Endothelial cell (in vitro differentiated cells): ENCODE measurements at regions not wholly inside any gene's neighbourhood (a gene's known extent, or its start where the extent isn't known, plus 50 kb on each side); places are given as distances from the start of the nearest gene placed in this dataset.

Source experiments
- DNase-seq: peaks from one replicate; pipeline ENCODE4 v3.0.0; 2021; ENCODE audit warnings: low spot score
- H3K27ac Mint-ChIP-seq: one replicate; pipeline ENCODE4 v1.8.0; 2021; ENCODE audit warnings: mixed read lengths, inconsistent platforms; ENCODE audit not compliant: unreplicated experiment
- H3K27me3 Mint-ChIP-seq: one replicate; pipeline ENCODE4 v1.8.0; 2021; ENCODE audit warnings: mild to moderate bottlenecking, moderate library complexity, mixed read lengths, inconsistent platforms; ENCODE audit not compliant: unreplicated experiment
- H3K36me3 Mint-ChIP-seq: one replicate; pipeline ENCODE4 v1.8.0; 2021; ENCODE audit warnings: mild to moderate bottlenecking, low read depth, mixed read lengths, inconsistent platforms; ENCODE audit not compliant: unreplicated experiment
- H3K4me1 Mint-ChIP-seq: one replicate; pipeline ENCODE4 v1.8.0; 2021; ENCODE audit warnings: mild to moderate bottlenecking, mixed read lengths, inconsistent platforms; ENCODE audit not compliant: unreplicated experiment
- H3K4me3 Mint-ChIP-seq: one replicate; pipeline ENCODE4 v1.8.0; 2021; ENCODE audit warnings: mild to moderate bottlenecking, mixed read lengths, inconsistent platforms; ENCODE audit not compliant: unreplicated experiment
- H3K9me3 Mint-ChIP-seq: one replicate; pipeline ENCODE4 v1.8.0; 2021; ENCODE audit warnings: mixed read lengths, inconsistent platforms; ENCODE audit not compliant: unreplicated experiment
- TF ChIP-seq, protein P1 (sequence below): fragments of 200-600 bp; sonication (generic); IDR thresholded peaks from one replicate; pipeline ENCODE4 v1.5.0; 2021; ENCODE audit warnings: antibody characterized with exemption; ENCODE audit not compliant: unreplicated experiment

GRCh38 chr2:172162739-172163336 is 60.1 kb upstream of the DLX2 start:
- no peak overlapping the region for H3K4me3 Mint-ChIP-seq
- TF ChIP-seq, protein P1, sequence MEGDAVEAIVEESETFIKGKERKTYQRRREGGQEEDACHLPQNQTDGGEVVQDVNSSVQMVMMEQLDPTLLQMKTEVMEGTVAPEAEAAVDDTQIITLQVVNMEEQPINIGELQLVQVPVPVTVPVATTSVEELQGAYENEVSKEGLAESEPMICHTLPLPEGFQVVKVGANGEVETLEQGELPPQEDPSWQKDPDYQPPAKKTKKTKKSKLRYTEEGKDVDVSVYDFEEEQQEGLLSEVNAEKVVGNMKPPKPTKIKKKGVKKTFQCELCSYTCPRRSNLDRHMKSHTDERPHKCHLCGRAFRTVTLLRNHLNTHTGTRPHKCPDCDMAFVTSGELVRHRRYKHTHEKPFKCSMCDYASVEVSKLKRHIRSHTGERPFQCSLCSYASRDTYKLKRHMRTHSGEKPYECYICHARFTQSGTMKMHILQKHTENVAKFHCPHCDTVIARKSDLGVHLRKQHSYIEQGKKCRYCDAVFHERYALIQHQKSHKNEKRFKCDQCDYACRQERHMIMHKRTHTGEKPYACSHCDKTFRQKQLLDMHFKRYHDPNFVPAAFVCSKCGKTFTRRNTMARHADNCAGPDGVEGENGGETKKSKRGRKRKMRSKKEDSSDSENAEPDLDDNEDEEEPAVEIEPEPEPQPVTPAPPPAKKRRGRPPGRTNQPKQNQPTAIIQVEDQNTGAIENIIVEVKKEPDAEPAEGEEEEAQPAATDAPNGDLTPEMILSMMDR: no peak
- DNase-seq: no peak
- no peaks in the 10 kb centered on the region for H3K9me3 Mint-ChIP-seq
- no peaks in the 10 kb centered on the region for H3K4me1 Mint-ChIP-seq
- H3K27ac Mint-ChIP-seq: no peak overlapping the region
- peaks cover 4% of the 10 kb centered on the region for H3K36me3 Mint-ChIP-seq
- H3K27me3 Mint-ChIP-seq: peaks cover 5% of the 10 kb centered on the region

DNA sequence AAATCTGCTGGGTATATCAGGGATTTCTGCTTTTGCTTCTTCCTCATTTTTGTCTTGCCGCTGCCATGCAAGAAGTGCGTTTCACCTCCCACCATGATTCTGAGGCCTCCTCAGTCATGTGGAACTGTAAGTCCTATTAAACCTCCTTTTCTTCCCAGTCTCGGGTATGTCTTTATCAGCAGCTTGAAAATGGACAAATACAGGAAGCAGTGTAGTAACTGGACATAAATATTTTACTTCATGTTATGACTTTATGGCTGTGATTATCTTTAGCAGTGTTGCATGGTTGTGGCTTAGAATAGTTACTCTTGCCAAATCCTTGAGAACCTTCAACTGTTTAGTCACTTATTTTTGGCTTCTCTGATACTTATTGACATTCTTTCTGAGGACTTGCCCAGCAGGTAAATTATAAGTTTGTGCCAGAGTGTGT is 66.2 kb upstream of the DLX2 start:
- TF ChIP-seq, protein P1: no peak
- H3K4me1 Mint-ChIP-seq: no peaks in the 10 kb centered on the region
- no peaks in the 10 kb centered on the region for H3K27me3 Mint-ChIP-seq
- no peaks in the 10 kb centered on the region for H3K9me3 Mint-ChIP-seq
- H3K36me3 Mint-ChIP-seq: no peaks in the 10 kb centered on the region
- H3K4me3 Mint-ChIP-seq: no peak overlapping the region
- no peak for DNase-seq
- no peak overlapping the region for H3K27ac Mint-ChIP-seq

DNA sequence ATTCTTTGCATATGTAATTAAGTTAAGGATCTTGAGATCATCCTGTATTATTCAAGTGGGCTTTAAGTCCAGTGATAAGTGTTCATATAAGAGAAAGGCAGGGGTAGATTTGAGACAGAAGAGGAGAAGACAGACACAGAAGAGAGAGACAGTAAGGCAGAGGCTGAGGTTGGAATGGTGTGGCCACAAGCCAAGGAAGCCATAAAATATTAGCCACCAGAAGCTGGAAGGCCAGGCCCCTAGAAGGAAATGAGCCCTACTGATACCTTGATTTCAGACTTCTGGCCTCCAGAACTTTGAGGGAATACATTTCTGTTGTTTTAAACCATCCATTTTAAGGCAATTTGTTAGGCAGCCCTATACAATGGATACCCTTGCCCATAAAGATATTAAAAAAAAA is 66.9 kb upstream of the DLX2 start:
- no peak overlapping the region for H3K4me3 Mint-ChIP-seq
- no peak for DNase-seq
- H3K27me3 Mint-ChIP-seq: no peaks in the 10 kb centered on the region
- no peaks in the 10 kb centered on the region for H3K9me3 Mint-ChIP-seq
- H3K36me3 Mint-ChIP-seq: no peaks in the 10 kb centered on the region
- H3K27ac Mint-ChIP-seq: no peak overlapping the region
- TF ChIP-seq, protein P1: no peak
- no peaks in the 10 kb centered on the region for H3K4me1 Mint-ChIP-seq

- Mint-ChIP-seq H3K36me3 (no peaks in the 10 kb centered on the region), H3K27ac (no peak overlapping the region), H3K9me3 (no peaks in the 10 kb centered on the region), H3K4me3 (peak overlapping the region; percentile 72), H3K4me1 (no peaks in the 10 kb centered on the region), H3K27me3 (no peaks in the 10 kb centered on the region)
- TF ChIP-seq, protein P1: peak; percentile 69
- DNase-seq: peak; percentile 84
Measured at GRCh38 chr2:172172513-172173173, 69.9 kb upstream of the DLX2 start.

DNA sequence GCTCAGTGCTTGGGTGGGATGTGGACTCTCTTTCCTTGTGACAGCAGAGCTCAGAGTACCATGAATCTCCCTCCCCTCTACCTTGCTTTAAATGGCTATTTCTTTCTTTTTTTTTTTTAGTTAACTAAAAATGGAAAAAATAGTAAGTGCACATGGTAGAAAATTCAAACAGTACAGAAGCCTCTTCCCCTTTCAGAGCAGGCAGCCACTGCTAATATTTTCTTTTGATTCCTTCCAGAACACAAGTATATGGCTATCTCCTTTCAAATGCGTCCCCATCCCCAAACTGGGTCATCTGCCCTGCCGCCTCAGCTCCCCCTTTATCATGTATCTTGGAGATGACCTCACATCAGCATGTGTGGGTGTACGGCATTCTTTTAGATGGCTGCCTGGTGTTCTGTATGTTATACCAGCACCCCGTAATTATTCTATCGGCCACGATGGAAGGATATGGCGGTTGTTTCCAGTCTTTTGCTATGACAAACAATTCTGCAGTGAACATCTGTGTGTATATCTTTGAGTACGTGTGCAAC is 70.5 kb upstream of the DLX2 start:
- H3K9me3 Mint-ChIP-seq: no peaks in the 10 kb centered on the region
- no peak for DNase-seq
- TF ChIP-seq, protein P1: no peak
- no peaks in the 10 kb centered on the region for H3K36me3 Mint-ChIP-seq
- no peaks in the 10 kb centered on the region for H3K4me1 Mint-ChIP-seq
- no peak overlapping the region for H3K27ac Mint-ChIP-seq
- H3K4me3 Mint-ChIP-seq: peak overlapping the region; percentile 72
- H3K27me3 Mint-ChIP-seq: no peaks in the 10 kb centered on the region
